Kidney (tissue), 13 donors: ENCODE measurements at regions not wholly inside any gene's neighbourhood (a gene's known extent, or its start where the extent isn't known, plus 50 kb on each side); places are given as distances from the start of the nearest gene placed in this dataset.

Experiments
- DNase-seq, 5 donors: peaks; one replicate each; pipeline ENCODE4 v3.0.0-alpha.2; 2013 to 2020
- FAIRE-seq: peaks from 2 replicates; lab custom pipeline; 2012; peaks lifted over from hg19 to GRCh38; lab: Jason Lieb, UNC
- H3K27ac ChIP-seq, 2 donors: one replicate each; pipeline ENCODE4 v1.7.0; 2013; ENCODE audit warnings: low read depth in 2 of 2, low read length in 2 of 2, inconsistent platforms in 1 of 2
- H3K27me3 ChIP-seq: one replicate; pipeline ENCODE4 v1.7.1; 2013; ENCODE audit warnings: low read length, inconsistent platforms; ENCODE audit not compliant: control insufficient read depth, insufficient read depth
- H3K36me3 ChIP-seq, 3 donors: one replicate each; pipeline versions ENCODE4 v1.7.0 to v1.7.1; 2013; ENCODE audit warnings: low read length in 3 of 3, control low read depth in 1 of 3, inconsistent platforms in 1 of 3; ENCODE audit not compliant: insufficient read depth in 3 of 3, control insufficient read depth in 2 of 3
- H3K4me1 ChIP-seq, 3 donors: one replicate each; pipeline versions ENCODE4 v1.7.0 to v1.7.1; 2013; ENCODE audit warnings: low read length in 3 of 3, inconsistent platforms in 1 of 3, low read depth in 1 of 3; ENCODE audit not compliant: control insufficient read depth in 2 of 3, insufficient read depth in 2 of 3
- H3K4me3 ChIP-seq, 3 donors: one replicate each; pipeline versions ENCODE4 v1.7.0 to v1.8.1; 2013; ENCODE audit warnings: low read length in 3 of 3, control low read depth in 1 of 3, inconsistent platforms in 1 of 3
- H3K9ac ChIP-seq, 3 donors: one replicate each; pipeline versions ENCODE4 v1.7.0 to v1.7.1; 2013; ENCODE audit warnings: low read length in 3 of 3, control low read depth in 1 of 3, inconsistent platforms in 1 of 3
- H3K9me3 ChIP-seq, 3 donors: one replicate each; pipeline versions ENCODE4 v1.7.0 to v1.7.1; 2013; ENCODE audit warnings: low read length in 3 of 3, control low read depth in 1 of 3, inconsistent platforms in 1 of 3; ENCODE audit not compliant: control insufficient read depth in 2 of 3, insufficient read depth in 1 of 3
- intact Hi-C: fragments of 100-400 bp; cut with DNase I; formaldehyde crosslinking; loops from one replicate; pipeline ENCODE4 v1.11.1; 2022
- TF ChIP-seq, protein P1 (sequence below): IDR thresholded peaks from 3 replicates; pipeline ENCODE4 v1.5.1; 2012; ENCODE audit warnings: mild to moderate bottlenecking, moderate library complexity, borderline replicate concordance; ENCODE audit not compliant: insufficient read depth; ENCODE audit errors: extremely low read depth
- donor health status: control.
- donor health status: control.
- donor health status: control.
- donor health status: control.
- donor health status: control.
- donor health status: DM: yes; HTN: yes; CAD: no.
- donor health status: Normal renal cell carcinoma (clear cell type).

DNA sequence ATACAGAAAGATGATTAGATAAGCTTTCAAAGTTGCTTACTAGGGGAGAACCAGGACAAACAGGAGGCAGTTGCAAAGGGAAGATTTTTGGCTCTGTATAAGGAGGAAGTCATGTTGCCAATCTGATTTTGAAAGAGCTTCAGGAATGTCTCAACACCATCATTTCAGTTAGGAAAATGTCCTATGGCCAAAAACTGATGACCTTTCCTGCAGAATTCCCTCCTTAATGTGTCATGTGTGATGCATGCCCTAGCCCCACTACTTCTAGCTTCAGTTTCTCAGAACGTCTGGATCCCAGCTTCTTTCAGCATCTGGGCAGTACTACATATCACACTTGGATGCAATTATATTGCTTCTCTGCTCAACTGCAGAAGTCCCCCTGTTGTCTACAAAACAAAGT lies 211.5 kb upstream of the NREP start:
- no peak for FAIRE-seq
- no peak for DNase-seq
- TF ChIP-seq, protein P1, sequence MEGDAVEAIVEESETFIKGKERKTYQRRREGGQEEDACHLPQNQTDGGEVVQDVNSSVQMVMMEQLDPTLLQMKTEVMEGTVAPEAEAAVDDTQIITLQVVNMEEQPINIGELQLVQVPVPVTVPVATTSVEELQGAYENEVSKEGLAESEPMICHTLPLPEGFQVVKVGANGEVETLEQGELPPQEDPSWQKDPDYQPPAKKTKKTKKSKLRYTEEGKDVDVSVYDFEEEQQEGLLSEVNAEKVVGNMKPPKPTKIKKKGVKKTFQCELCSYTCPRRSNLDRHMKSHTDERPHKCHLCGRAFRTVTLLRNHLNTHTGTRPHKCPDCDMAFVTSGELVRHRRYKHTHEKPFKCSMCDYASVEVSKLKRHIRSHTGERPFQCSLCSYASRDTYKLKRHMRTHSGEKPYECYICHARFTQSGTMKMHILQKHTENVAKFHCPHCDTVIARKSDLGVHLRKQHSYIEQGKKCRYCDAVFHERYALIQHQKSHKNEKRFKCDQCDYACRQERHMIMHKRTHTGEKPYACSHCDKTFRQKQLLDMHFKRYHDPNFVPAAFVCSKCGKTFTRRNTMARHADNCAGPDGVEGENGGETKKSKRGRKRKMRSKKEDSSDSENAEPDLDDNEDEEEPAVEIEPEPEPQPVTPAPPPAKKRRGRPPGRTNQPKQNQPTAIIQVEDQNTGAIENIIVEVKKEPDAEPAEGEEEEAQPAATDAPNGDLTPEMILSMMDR: no peak
- Histone ChIP-seq H3K9me3 (no peaks in the 10 kb centered on the region), H3K36me3 (no peaks in the 10 kb centered on the region), H3K4me3 (no peak overlapping the region), H3K9ac (no peak overlapping the region), H3K27ac (no peak overlapping the region), H3K27me3 (no peaks in the 10 kb centered on the region), H3K4me1 (no peaks in the 10 kb centered on the region)
- intact Hi-C loops: no loop called here

DNA sequence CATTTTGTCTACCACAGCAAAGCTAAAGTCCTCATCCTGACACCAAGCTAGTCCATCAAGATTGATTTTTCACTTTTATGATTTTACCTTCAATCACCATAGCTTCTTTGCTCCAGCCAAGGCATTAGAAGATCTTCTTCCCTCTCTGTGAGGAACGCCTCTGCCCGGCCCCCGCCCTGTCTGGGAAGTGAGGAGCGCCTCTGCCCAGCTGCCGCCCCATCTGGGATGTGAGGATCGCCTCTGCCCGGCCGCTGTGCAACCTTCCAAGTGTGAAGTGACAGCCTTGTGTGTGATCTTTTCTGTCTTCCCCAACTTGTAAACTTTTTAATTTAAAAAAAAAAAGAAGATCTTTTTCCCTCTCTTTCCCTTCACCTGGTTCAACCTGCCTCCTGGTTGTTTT lies 210.5 kb upstream of the NREP start:
- DNase-seq (peak in 1 of 5 donors; percentile 70), FAIRE-seq (no peak)
- H3K9me3 ChIP-seq: no peaks in the 10 kb centered on the region
- H3K27ac ChIP-seq: no peak overlapping the region
- H3K4me1 ChIP-seq: no peaks in the 10 kb centered on the region
- no peaks in the 10 kb centered on the region for H3K36me3 ChIP-seq
- TF ChIP-seq, protein P1: no peak
- H3K9ac ChIP-seq: no peak overlapping the region
- H3K27me3 ChIP-seq: no peaks in the 10 kb centered on the region
- intact Hi-C loops: no loop called here
- H3K4me3 ChIP-seq: no peak overlapping the region

DNA sequence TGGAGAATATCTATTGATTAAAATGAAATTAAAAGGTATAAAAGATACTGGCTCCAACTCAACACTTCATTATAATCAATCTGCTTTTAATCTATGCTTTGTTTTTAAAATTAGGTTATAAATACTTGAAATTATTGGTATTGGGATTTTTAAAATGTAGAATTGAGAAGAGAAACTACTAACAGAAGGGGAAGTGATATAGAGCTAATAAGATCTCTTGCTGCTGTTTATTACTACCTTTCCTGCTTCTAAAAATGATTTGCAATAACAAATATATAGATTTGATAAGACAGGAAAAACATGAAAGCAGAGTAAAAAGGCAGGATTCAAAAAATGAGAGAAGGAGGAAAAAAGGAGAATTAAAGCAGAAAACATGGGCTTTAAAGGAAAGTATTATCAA lies 209.3 kb upstream of the NREP start:
- DNase-seq: no peak
- Histone ChIP-seq H3K4me1 (no peaks in the 10 kb centered on the region), H3K27ac (no peak overlapping the region), H3K27me3 (no peaks in the 10 kb centered on the region), H3K9me3 (no peaks in the 10 kb centered on the region), H3K36me3 (no peaks in the 10 kb centered on the region), H3K4me3 (no peak overlapping the region), H3K9ac (no peak overlapping the region)
- TF ChIP-seq, protein P1: no peak
- FAIRE-seq: no peak
- intact Hi-C loops: no loop called here

DNA sequence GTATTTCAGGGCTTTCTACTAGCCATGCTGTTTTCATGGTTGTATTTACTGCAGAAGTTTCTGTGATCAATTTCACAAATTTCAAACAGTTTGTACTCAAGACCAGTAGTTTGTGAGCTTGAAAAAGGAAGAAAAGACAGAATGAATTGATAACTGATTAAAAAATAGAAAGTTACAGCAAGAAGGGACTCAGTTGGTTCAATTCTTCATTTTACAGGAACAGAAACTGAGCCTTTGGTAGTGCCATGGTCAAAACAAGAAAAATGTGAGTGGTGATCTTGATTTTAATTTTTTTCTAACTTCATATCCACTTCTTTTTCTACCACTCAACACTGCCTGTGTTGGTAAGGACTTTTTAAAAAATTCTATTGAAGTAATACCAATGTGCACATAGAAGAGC lies 206.6 kb upstream of the NREP start:
- Histone ChIP-seq H3K36me3 (no peaks in the 10 kb centered on the region), H3K27me3 (no peaks in the 10 kb centered on the region), H3K27ac (no peak overlapping the region), H3K4me3 (no peak overlapping the region), H3K4me1 (no peaks in the 10 kb centered on the region), H3K9ac (no peak overlapping the region), H3K9me3 (no peaks in the 10 kb centered on the region)
- FAIRE-seq: no peak
- DNase-seq: no peak
- TF ChIP-seq, protein P1: no peak
- intact Hi-C loops: no loop called here
